Stimulated activated CD8-positive, alpha-beta memory T cell treated with anti-CD3 and anti-CD28 coated beads, Interleukin-15, amount 100 ng/mL, for 4 hours (primary cell): ENCODE measurements at regions not wholly inside any gene's neighbourhood (a gene's known extent, or its start where the extent isn't known, plus 50 kb on each side); places are given as distances from the start of the nearest gene placed in this dataset.
"Not testable (repeated sequence)": the region's sequence is repeated elsewhere in the genome, so short reads cannot be mapped to it uniquely, and the experiment has no call there.

Experiments
- DNase-seq, 2 donors: peaks; one replicate each; pipeline ENCODE4 v3.0.0-alpha.2; 2020; ENCODE audit warnings: low read depth in 2 of 2

DNA sequence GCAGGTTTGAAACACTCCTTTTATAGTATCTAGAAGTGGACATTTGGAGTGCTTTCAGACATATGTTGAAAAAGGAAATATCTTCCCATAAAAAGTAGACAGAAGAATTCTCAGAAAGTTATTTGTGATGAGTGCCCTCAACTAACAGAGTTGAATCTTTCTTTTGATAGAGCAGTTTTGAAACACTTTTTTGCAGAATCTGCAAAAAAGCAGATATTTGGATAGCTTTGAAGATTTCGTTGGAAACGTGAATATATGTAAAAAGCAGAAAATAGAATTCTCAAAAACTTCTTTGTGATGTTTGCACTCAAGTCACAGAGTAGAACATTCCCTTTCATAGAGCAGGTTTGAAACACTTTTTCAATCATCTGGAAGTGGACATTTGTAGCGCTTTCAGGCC, 676.4 kb upstream of the ZNF337 start:
- DNase-seq = not testable (repeated sequence)

DNA sequence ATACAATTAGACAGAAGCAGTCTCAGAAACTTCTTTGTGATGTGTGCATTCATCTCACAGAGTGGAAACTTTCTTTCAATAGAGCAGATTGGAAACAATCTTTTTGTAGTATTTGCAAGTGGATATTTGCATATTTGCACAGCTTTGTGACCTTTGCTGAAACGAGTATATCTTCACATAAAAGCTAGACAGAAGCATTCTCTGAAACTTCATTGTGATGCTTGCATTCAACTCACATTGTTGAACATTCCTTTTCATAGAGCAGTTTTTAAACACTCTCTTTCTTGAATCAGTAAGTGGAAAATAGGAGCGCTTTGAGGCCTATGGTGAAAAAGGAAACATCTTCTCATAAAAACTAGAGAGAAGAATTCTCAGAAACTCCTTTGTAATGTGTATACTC, 657.9 kb upstream of the ZNF337 start:
- no peak for DNase-seq

DNA sequence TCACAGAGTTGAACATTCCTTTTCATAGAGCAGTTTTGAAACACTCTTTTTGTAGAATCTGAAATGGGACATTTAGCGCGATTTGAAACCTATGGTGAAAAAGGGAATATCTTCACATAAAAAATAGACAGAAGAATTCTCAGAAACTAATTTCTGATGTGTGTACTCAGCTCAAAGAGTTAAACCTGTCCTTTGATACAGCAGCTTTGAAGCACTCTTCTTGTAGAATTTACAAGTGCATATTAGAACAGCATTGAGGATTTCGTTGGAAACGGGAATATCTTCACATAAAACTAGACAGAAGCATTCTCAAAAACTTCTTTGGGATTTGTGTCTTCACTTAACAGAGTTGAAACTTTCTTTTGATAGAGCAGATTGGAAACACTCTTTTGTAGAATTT, 650.7 kb upstream of the ZNF337 start:
- DNase-seq = no peak

GRCh38 chr20:26340460-26341065, 643.9 kb upstream of the ZNF337 start:
- DNase-seq = not testable (repeated sequence)

DNA sequence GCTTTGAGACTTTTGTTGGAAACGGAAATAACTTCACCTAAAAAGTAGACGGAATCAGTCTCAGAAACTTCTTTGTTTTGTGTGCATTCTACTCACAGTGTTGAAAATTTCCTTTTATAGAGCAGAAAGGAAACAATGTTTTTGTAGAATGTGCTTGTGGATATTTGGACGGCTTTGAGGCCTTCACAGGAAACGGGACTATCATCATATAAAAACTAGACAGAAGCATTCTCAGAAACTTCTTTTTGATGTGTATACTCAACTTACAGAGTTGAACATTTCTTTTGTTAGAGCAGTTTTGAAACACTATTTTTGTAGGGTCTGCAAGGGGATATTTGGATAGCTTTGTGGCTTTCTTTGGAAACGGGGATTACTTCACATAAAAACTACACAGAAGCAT, 627.5 kb upstream of the ZNF337 start:
- no peak for DNase-seq

GRCh38 chr20:26315054-26315453, 618.4 kb upstream of the ZNF337 start:
- no peak for DNase-seq

DNA sequence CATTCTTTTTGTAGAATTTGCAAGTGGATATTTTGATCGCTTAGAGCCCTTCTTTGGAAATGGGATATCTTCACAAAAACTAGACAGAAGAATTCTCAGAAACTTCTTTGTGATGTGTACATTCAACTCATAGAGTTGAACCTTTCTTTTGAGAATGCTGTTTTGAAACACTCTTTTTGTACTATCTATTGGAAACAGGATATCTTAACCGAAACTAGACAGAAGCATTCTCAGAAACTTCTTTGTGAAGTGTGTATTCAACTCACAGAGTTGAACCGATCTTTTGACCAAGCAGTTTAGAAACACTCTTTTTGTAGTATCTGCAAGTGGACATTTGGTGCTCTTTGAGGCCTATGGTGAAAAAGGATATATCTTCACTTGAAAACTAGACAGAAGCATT, 613.1 kb upstream of the ZNF337 start:
- not testable (repeated sequence) for DNase-seq

DNA sequence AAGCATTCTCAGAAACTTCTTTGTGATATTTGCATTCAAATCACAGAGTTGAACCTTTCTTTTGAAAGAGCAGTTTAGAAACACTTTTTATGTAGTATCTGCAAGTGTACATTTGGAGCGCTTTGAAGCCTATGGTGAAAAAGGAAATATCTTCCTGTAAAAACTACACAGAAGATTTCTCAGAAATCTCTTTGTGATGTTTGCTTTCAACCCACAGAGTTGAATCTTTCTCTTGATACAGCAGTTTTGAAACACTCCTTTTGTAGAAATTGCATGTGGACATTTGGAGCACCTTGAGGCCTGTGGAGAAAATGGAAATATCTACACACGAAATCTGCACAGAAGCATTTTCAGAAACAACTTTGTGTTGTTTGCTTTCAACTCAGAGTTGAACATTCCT, 612.3 kb upstream of the ZNF337 start:
- DNase-seq = no peak

- DNase-seq = no peak
Observed at GRCh38 chr20:26295006-26295405, 598.4 kb upstream of the ZNF337 start.

- DNase-seq = not testable (repeated sequence)
Observed at GRCh38 chr20:26288379-26289061, 591.9 kb upstream of the ZNF337 start.

GRCh38 chr20:26279238-26279637, 582.6 kb upstream of the ZNF337 start:
- no peak for DNase-seq

- DNase-seq = no peak
Observed at GRCh38 chr20:26277339-26277738, 580.7 kb upstream of the ZNF337 start.

DNA sequence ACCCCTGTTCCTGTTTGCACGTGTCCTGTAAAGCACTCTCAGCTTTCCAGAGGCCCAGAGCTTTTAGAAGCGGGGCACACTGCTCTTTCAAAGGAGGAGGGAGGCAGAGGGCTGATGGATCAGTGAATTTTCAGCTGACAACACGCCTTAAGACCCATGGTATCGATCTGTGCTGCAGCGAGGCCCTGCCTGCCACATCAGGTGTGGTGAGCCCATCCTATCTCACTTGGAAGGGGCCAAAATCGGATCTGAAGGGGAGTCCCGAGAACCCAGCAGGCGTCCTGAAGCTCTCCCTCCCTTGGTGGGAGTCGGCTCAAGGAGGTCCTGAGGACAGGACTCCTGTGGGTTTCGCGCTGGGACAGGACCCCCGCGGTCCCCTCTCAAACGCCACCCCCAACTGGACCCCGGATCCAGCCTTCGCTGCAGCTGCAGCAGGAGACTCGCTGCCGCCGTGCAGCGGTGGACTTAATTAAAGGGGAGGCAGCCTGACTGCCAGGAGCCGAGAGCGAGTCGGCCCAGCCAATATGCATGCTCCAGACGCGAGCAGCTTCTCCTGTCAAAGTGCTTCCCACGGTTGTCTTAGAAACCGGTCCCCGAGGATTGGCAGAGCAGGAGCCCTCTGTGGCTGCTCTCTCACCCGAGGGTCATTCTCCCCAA, 580.0 kb upstream of the ZNF337 start:
- DNase-seq = no peak

DNA sequence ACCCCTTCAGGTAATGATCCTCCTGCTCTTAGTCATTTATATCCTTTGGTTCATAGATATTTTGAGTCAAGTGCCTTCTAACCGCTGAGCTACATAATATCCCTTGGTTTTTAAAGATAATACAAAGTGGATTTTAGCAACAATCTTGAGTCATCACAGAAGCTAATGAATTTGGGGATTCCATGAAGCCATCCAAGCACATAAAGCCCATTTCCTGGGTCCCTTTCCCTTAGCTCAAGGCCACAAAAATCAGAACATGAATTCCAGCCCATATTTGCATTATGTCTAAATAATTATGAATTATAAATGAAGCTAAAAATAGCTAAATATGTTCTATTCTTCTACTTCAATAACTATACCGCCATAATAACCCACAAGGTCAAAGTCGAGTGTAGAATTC, 572.1 kb upstream of the ZNF337 start:
- not testable (repeated sequence) for DNase-seq

- DNase-seq = not testable (repeated sequence)
Observed at GRCh38 chr20:26260925-26261324, 564.3 kb upstream of the ZNF337 start.

- DNase-seq = not testable (repeated sequence)
Observed at GRCh38 chr20:26252311-26252975, 555.8 kb upstream of the ZNF337 start.

DNA sequence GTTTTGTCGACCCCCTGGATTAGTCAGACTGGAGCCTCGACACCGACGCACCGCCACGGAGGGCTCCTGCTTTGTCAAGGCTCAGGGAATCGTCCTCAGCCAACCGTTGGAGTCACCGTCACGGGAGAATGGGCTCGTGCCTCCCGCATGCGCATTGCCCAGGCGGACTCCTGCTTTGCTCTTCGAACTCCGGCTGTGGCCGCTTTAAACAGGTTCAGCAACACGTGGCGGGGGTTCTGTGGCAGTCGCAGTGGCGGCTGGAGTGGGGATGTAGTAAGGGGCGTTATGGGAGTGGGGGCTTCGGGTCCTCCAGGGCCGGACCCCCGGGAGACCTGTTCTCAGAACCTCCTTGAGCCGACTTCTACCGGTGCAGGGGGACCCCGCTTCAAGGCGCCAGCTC, 554.7 kb upstream of the ZNF337 start:
- DNase-seq = not testable (repeated sequence)

- not testable (repeated sequence) for DNase-seq
Observed at GRCh38 chr20:26250249-26251114, 553.8 kb upstream of the ZNF337 start.

DNA sequence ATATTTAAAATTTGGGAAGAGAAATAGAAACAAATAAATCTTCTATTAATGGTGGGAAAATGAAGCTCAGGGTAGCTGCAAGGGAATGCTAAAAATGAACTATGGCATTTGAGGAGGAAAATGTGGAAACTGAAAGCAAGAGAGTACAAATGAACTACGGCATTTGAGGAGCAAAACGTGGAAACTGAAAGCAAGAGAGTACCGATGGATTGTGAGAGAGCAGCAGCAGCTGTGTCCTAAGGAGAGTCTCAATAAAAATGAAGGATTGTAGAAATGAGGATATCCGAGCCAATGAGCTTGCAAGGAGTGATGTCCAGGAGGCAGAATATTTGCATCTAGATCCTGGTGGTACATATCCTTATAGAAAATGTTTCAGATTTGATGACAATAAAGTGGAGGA, 547.1 kb upstream of the ZNF337 start:
- DNase-seq = no peak

- DNase-seq = not testable (repeated sequence)
Observed at GRCh38 chr20:26220609-26221008, 524.0 kb upstream of the ZNF337 start.

GRCh38 chr20:26219546-26219945, 522.9 kb upstream of the ZNF337 start:
- DNase-seq = not testable (repeated sequence)

DNA sequence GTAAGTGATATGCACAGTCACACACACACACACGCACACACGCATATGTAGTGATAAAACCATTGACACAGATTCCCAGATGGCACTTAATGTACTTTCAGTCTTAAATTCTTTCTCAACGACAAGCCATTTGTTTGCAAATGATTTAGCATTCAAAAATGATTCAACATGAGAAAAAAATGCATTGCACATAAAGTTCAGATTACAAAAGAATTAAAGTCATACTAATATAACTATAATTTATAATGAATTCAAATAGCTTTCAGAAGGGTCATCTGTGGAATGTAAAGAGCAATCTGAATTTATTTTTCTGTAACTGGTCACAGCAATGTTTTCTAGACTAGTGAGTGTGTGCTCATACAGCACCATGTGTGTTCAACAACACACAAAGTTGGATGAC, 521.6 kb upstream of the ZNF337 start:
- DNase-seq = no peak
